Activated naive CD4-positive, alpha-beta T cell treated with anti-CD3 and anti-CD28 coated beads, Interleukin-2, amount 50 U/mL, for 24 hours (primary cell): ENCODE measurements at regions not wholly inside any gene's neighbourhood (a gene's known extent, or its start where the extent isn't known, plus 50 kb on each side); places are given as distances from the start of the nearest gene placed in this dataset.

Experiments
- H3K27ac Mint-ChIP-seq: one replicate; pipeline ENCODE4 v1.8.0; 2021; ENCODE audit warnings: mild to moderate bottlenecking, mixed read lengths
- H3K27me3 Mint-ChIP-seq: one replicate; pipeline ENCODE4 v1.8.0; 2021; ENCODE audit warnings: mixed read lengths
- H3K36me3 Mint-ChIP-seq: one replicate; pipeline ENCODE4 v1.8.0; 2021; ENCODE audit warnings: mixed read lengths
- H3K4me1 Mint-ChIP-seq: one replicate; pipeline ENCODE4 v1.8.0; 2021; ENCODE audit warnings: mixed read lengths
- H3K4me3 Mint-ChIP-seq: one replicate; pipeline ENCODE4 v1.8.0; 2021; ENCODE audit warnings: mild to moderate bottlenecking, mixed read lengths
- H3K9me3 Mint-ChIP-seq: one replicate; pipeline ENCODE4 v1.8.0; 2021; ENCODE audit warnings: mixed read lengths

GRCh38 chr6:8707956-8708772 is 272.8 kb upstream of the SLC35B3 start:
- Mint-ChIP-seq H3K36me3 (no peaks in the 10 kb centered on the region), H3K9me3 (no peaks in the 10 kb centered on the region), H3K4me1 (no peaks in the 10 kb centered on the region), H3K4me3 (no peak overlapping the region), H3K27ac (no peak overlapping the region), H3K27me3 (no peaks in the 10 kb centered on the region)

- no peaks in the 10 kb centered on the region for H3K9me3 Mint-ChIP-seq
- H3K4me1 Mint-ChIP-seq, result no peaks in the 10 kb centered on the region
- H3K27me3 Mint-ChIP-seq, result no peaks in the 10 kb centered on the region
- no peak overlapping the region for H3K4me3 Mint-ChIP-seq
- no peaks in the 10 kb centered on the region for H3K36me3 Mint-ChIP-seq
- no peak overlapping the region for H3K27ac Mint-ChIP-seq
These were observed 272.0 kb upstream of the SLC35B3 start for GRCh38 chr6:8707369-8707768.

GRCh38 chr6:8705435-8706020 is 270.2 kb upstream of the SLC35B3 start:
- no peaks in the 10 kb centered on the region for H3K27me3 Mint-ChIP-seq
- H3K27ac Mint-ChIP-seq, result no peak overlapping the region
- no peak overlapping the region for H3K4me3 Mint-ChIP-seq
- H3K4me1 Mint-ChIP-seq, result no peaks in the 10 kb centered on the region
- H3K9me3 Mint-ChIP-seq, result peaks cover 5% of the 10 kb centered on the region
- H3K36me3 Mint-ChIP-seq, result no peaks in the 10 kb centered on the region

- Mint-ChIP-seq H3K27ac (no peak overlapping the region), H3K9me3 (peaks cover 5% of the 10 kb centered on the region), H3K36me3 (no peaks in the 10 kb centered on the region), H3K27me3 (no peaks in the 10 kb centered on the region), H3K4me1 (no peaks in the 10 kb centered on the region), H3K4me3 (no peak overlapping the region)
These were observed 267.7 kb upstream of the SLC35B3 start for GRCh38 chr6:8703059-8703458.

- Mint-ChIP-seq H3K27me3 (no peaks in the 10 kb centered on the region), H3K4me3 (no peak overlapping the region), H3K9me3 (peaks cover 7% of the 10 kb centered on the region), H3K36me3 (peaks cover under 1% of the 10 kb centered on the region), H3K27ac (no peak overlapping the region), H3K4me1 (no peaks in the 10 kb centered on the region)
These were observed 253.5 kb upstream of the SLC35B3 start for GRCh38 chr6:8688821-8689220.

- Mint-ChIP-seq H3K36me3 (no peaks in the 10 kb centered on the region), H3K27ac (no peak overlapping the region), H3K9me3 (no peaks in the 10 kb centered on the region), H3K4me1 (no peaks in the 10 kb centered on the region), H3K27me3 (no peaks in the 10 kb centered on the region), H3K4me3 (no peak overlapping the region)
These were observed 250.7 kb upstream of the SLC35B3 start for GRCh38 chr6:8686077-8686476.

DNA sequence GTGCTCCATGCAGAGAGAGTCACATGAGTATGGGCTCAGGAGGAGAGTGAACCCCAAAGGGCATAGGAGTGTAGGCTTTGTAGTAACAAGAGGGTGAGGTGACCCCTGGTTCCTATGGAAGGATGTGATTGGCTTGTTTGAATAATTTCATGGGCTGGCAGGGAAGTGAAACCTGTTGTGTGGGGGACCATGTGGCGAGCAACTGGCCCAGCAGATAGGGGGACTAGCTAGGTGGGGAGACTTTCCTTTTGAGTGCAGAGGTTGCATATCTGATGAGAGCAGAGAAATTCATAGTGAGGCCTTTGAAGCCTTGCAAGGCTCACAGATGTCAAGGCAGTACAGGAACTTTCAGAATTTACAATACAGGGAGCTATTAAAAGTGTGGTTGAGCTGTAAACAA is 247.9 kb upstream of the SLC35B3 start:
- no peaks in the 10 kb centered on the region for H3K27me3 Mint-ChIP-seq
- H3K4me3 Mint-ChIP-seq, result no peak overlapping the region

DNA sequence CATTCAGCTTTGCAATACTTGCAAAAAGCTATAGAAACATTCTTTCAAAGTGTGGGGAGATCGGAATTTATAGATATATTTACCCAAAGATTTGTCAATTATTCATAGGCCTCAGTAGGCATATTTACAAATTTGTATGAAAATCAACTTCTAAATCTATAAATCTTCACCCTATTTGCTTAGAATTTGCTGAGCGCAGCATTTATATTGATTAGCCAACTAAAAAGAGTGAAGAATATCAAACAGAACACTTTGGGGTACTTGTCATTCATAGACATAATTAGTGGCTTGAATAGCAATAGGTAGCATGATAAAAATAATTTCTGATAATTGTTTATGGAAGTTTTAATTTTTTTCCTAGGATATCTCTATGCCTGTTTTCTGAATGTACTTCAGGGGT is 244.5 kb upstream of the SLC35B3 start:
- Mint-ChIP-seq H3K9me3 (peaks cover 14% of the 10 kb centered on the region), H3K27me3 (no peaks in the 10 kb centered on the region), H3K36me3 (no peaks in the 10 kb centered on the region), H3K27ac (no peak overlapping the region), H3K4me1 (no peaks in the 10 kb centered on the region), H3K4me3 (no peak overlapping the region)

More for the DNA sequence above, 247.9 kb upstream of the SLC35B3 start:
- no peaks in the 10 kb centered on the region for H3K36me3 Mint-ChIP-seq
- peaks cover 14% of the 10 kb centered on the region for H3K9me3 Mint-ChIP-seq
- H3K27ac Mint-ChIP-seq, result no peak overlapping the region
- no peaks in the 10 kb centered on the region for H3K4me1 Mint-ChIP-seq

GRCh38 chr6:8678466-8678865 is 243.1 kb upstream of the SLC35B3 start:
- no peaks in the 10 kb centered on the region for H3K27me3 Mint-ChIP-seq
- H3K27ac Mint-ChIP-seq, result no peak overlapping the region

DNA sequence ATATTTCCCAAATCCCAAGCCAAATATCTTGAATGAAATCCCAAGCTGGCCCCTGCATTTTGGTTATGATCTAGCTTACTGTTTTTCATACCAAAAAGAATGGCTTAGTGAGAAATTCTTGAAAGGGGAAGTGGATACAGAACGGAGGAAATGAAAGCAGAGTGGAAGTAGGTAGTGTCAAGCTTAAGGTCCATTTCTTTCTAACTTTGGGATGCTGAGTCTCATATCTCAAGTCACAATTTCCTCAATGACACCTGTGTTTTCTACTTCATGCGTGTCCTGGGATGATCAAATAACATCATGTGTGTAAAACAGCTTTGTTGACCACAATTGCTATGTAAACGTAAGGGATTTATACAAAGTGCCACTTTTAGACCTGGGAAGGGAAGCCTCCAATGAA is 238.8 kb upstream of the SLC35B3 start:
- Mint-ChIP-seq H3K4me1 (peaks cover 2% of the 10 kb centered on the region), H3K27ac (no peak overlapping the region), H3K27me3 (no peaks in the 10 kb centered on the region), H3K36me3 (no peaks in the 10 kb centered on the region), H3K4me3 (no peak overlapping the region), H3K9me3 (no peaks in the 10 kb centered on the region)

More at GRCh38 chr6:8678466-8678865, 243.1 kb upstream of the SLC35B3 start:
- H3K4me1 Mint-ChIP-seq, result no peaks in the 10 kb centered on the region
- H3K4me3 Mint-ChIP-seq, result no peak overlapping the region
- H3K36me3 Mint-ChIP-seq, result no peaks in the 10 kb centered on the region
- H3K9me3 Mint-ChIP-seq, result peaks cover 14% of the 10 kb centered on the region

DNA sequence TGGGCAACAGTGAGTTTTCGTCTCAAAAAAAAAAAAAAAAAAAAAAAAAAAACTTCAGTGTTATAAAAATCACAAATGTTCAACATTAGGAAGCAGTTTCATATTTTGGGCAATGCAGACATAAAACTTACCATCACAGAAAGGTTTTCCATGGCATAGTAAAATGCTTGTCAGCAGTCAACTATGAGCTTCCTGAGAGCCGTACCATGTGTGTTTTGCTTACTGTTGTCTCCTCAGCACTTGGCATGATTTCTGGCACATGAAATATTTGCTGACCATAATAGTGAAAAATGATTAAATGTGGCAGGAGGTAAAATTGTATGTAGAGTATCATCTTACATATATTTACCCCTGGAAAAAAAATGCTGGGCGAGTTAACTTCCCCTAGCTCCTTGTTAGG is 237.5 kb upstream of the SLC35B3 start:
- H3K27me3 Mint-ChIP-seq, result no peaks in the 10 kb centered on the region
- no peaks in the 10 kb centered on the region for H3K9me3 Mint-ChIP-seq
- H3K36me3 Mint-ChIP-seq, result no peaks in the 10 kb centered on the region
- H3K27ac Mint-ChIP-seq, result no peak overlapping the region
- peaks cover 9% of the 10 kb centered on the region for H3K4me1 Mint-ChIP-seq
- H3K4me3 Mint-ChIP-seq, result no peak overlapping the region

DNA sequence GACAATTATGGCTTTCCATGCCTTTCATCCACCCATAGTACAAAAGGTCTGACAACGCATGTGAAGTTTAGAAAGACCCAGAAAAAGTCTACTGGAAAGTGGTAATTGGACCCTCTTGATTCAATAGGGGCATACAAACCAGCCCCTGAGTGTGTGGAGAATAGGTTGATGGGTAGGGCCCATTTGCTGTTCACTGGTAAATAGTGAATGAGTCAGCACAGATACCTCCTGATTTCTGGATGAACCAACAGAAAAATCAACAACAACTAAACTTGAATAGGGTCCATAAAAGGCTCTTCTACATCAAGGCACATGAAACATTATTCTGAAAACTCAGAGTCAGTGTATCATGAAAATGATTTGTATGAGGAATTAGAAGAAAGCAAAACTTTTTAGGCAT is 235.4 kb upstream of the SLC35B3 start:
- no peak overlapping the region for H3K27ac Mint-ChIP-seq
- H3K4me3 Mint-ChIP-seq, result no peak overlapping the region
- H3K36me3 Mint-ChIP-seq, result no peaks in the 10 kb centered on the region
- H3K4me1 Mint-ChIP-seq, result peaks cover 9% of the 10 kb centered on the region
- no peaks in the 10 kb centered on the region for H3K9me3 Mint-ChIP-seq
- no peaks in the 10 kb centered on the region for H3K27me3 Mint-ChIP-seq

DNA sequence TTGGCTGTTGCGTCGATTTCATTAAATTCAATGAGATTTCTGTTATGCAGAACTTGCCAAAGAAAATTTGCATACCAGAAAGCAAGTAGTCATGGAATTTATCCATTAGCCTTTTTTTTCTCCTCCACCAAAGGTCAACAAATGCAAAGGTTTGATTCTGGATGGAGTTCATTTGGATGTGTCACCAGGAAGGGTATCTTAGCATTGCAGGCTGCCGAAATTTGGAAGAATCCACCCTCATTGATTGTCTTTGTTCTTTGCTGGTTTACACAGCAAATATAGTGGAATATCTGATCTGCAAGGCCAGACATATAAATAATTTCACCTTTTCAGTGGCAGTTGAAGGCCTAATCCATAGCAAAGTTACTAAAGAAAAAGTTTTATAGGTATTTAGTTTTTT is 229.4 kb upstream of the SLC35B3 start:
- H3K36me3 Mint-ChIP-seq, result no peaks in the 10 kb centered on the region
- no peaks in the 10 kb centered on the region for H3K9me3 Mint-ChIP-seq
- peaks cover 9% of the 10 kb centered on the region for H3K4me1 Mint-ChIP-seq
- no peak overlapping the region for H3K4me3 Mint-ChIP-seq
- H3K27me3 Mint-ChIP-seq, result no peaks in the 10 kb centered on the region
- H3K27ac Mint-ChIP-seq, result no peak overlapping the region

DNA sequence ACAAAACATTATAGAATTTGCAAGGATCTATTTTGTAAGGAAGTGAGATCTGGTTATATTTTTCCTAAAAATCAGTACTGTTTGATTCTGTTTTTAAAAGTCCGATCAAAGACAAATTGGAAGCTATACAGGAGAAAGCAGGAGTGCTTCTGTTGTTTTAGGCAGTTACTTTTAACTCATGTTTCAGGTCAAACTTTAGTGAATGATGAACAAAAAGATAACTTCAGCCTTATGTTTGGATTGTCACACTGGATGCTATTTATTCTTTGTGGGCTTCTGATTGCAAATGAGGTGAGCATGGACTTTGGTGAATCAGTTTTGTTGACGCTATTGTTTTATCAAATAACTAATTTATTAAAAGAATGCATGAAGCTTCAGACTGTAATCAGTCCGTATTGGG is 228.7 kb upstream of the SLC35B3 start:
- H3K4me3 Mint-ChIP-seq, result no peak overlapping the region
- H3K27ac Mint-ChIP-seq, result no peak overlapping the region
- no peaks in the 10 kb centered on the region for H3K9me3 Mint-ChIP-seq
- no peaks in the 10 kb centered on the region for H3K36me3 Mint-ChIP-seq
- H3K27me3 Mint-ChIP-seq, result no peaks in the 10 kb centered on the region
- peaks cover 7% of the 10 kb centered on the region for H3K4me1 Mint-ChIP-seq

DNA sequence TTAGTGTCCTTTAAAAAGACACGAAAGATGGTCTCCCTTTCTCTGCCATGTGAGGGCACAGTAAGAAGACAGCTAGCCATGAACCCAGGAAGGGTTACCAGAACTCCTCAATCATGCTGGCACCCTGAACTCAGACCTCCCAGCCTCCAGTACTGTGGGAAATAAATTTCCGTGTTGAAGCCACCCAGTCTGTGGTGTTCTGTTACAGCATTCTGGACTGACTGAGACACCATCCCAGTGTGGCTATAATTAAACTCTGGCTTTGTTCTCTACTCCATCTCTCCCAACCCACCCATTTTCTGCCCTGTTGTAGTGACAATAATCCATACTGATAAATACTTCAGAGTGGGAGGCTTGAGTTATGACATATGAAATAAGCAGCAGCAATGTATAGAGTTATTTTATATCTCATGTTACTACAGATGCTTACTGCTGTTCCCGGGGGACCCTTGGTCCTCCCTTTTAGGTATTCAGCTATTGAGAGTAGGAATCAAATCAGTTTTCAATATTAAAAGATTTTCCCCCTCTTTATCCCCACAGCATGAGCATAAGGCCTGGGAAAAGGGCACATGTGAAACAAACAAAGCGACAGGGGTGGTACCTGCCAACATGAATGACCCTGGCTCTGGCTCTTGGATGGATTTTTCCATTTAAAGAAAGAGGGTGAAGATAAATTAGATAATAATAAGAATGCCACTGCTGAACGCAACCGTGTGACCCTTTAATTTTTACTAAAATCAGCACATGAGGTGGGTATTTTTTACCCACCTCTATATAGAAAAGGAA is 224.3 kb upstream of the SLC35B3 start:
- no peaks in the 10 kb centered on the region for H3K9me3 Mint-ChIP-seq
- no peaks in the 10 kb centered on the region for H3K27me3 Mint-ChIP-seq
- H3K4me1 Mint-ChIP-seq, result no peaks in the 10 kb centered on the region
- H3K36me3 Mint-ChIP-seq, result no peaks in the 10 kb centered on the region
- no peak overlapping the region for H3K27ac Mint-ChIP-seq
- H3K4me3 Mint-ChIP-seq, result no peak overlapping the region

- Mint-ChIP-seq H3K4me1 (no peaks in the 10 kb centered on the region), H3K36me3 (no peaks in the 10 kb centered on the region), H3K4me3 (no peak overlapping the region), H3K27me3 (no peaks in the 10 kb centered on the region), H3K9me3 (no peaks in the 10 kb centered on the region), H3K27ac (no peak overlapping the region)
These were observed 223.1 kb upstream of the SLC35B3 start for GRCh38 chr6:8658416-8658815.
